Type B pancreatic cell (in vitro differentiated cells): ENCODE measurements at regions not wholly inside any gene's neighbourhood (a gene's known extent, or its start where the extent isn't known, plus 50 kb on each side); places are given as distances from the start of the nearest gene placed in this dataset.

Source experiments
- DNase-seq: peaks from one replicate; pipeline ENCODE4 v3.0.0; 2021; ENCODE audit warnings: mixed read lengths; ENCODE audit not compliant: unreplicated experiment; ENCODE audit errors: extremely low spot score
- H3K27ac Mint-ChIP-seq: 2 replicates; pipeline ENCODE4 v1.8.0; 2021; ENCODE audit warnings: mild to moderate bottlenecking, mixed read lengths
- H3K27me3 Mint-ChIP-seq: 2 replicates; pipeline ENCODE4 v1.8.0; 2021; ENCODE audit warnings: mixed read lengths
- H3K36me3 Mint-ChIP-seq: 2 replicates; pipeline ENCODE4 v1.8.0; 2021; ENCODE audit warnings: mixed read lengths
- H3K4me1 Mint-ChIP-seq: one replicate; pipeline ENCODE4 v1.8.0; 2021; ENCODE audit warnings: mixed read lengths; ENCODE audit not compliant: unreplicated experiment
- H3K4me3 Mint-ChIP-seq: 2 replicates; pipeline ENCODE4 v1.8.0; 2021; ENCODE audit warnings: mild to moderate bottlenecking, mixed read lengths
- H3K9me3 Mint-ChIP-seq: 2 replicates; pipeline ENCODE4 v1.8.0; 2021; ENCODE audit warnings: mixed read lengths
- CTCF ChIP-seq: fragments of 200-600 bp; sonication (generic); conservative IDR thresholded peaks from 2 replicates; pipeline ENCODE4 v1.5.0; 2021; ENCODE audit warnings: antibody characterized with exemption, mild to moderate bottlenecking

GRCh38 chr13:30132623-30133553 lies 174.5 kb downstream of the KATNAL1 start:
- peak; percentile 96 for TF ChIP-seq CTCF
- Mint-ChIP-seq H3K9me3 (no peaks in the 10 kb centered on the region), H3K4me3 (peak overlapping the region; percentile 17), H3K27me3 (peaks cover 5% of the 10 kb centered on the region), H3K27ac (peak overlapping the region; percentile 58), H3K4me1 (peaks cover 7% of the 10 kb centered on the region), H3K36me3 (no peaks in the 10 kb centered on the region)
- peak; percentile 98 for DNase-seq

- no peaks in the 10 kb centered on the region for H3K9me3 Mint-ChIP-seq
- DNase-seq = no peak
- peaks cover 8% of the 10 kb centered on the region for H3K27me3 Mint-ChIP-seq
- no peak overlapping the region for H3K4me3 Mint-ChIP-seq
- peaks cover 11% of the 10 kb centered on the region for H3K4me1 Mint-ChIP-seq
- TF ChIP-seq CTCF = no peak
- no peaks in the 10 kb centered on the region for H3K36me3 Mint-ChIP-seq
- no peak overlapping the region for H3K27ac Mint-ChIP-seq
Observed at GRCh38 chr13:30129411-30129810, 177.9 kb downstream of the KATNAL1 start.

- DNase-seq = no peak
- peaks cover 8% of the 10 kb centered on the region for H3K27me3 Mint-ChIP-seq
- H3K9me3 Mint-ChIP-seq = no peaks in the 10 kb centered on the region
- peaks cover 11% of the 10 kb centered on the region for H3K4me1 Mint-ChIP-seq
- no peaks in the 10 kb centered on the region for H3K36me3 Mint-ChIP-seq
- H3K27ac Mint-ChIP-seq = no peak overlapping the region
- H3K4me3 Mint-ChIP-seq = no peak overlapping the region
- no peak for TF ChIP-seq CTCF
Observed at GRCh38 chr13:30128591-30128990, 178.8 kb downstream of the KATNAL1 start.

- Mint-ChIP-seq H3K4me3 (no peak overlapping the region), H3K27ac (no peak overlapping the region), H3K9me3 (no peaks in the 10 kb centered on the region), H3K4me1 (peaks cover 11% of the 10 kb centered on the region), H3K27me3 (peaks cover 8% of the 10 kb centered on the region), H3K36me3 (no peaks in the 10 kb centered on the region)
- no peak for DNase-seq
- TF ChIP-seq CTCF = no peak
Observed at GRCh38 chr13:30128095-30128494, 179.3 kb downstream of the KATNAL1 start.

GRCh38 chr13:30126903-30127428 lies 180.4 kb downstream of the KATNAL1 start:
- Mint-ChIP-seq H3K27me3 (peaks cover 7% of the 10 kb centered on the region), H3K4me1 (peaks cover 4% of the 10 kb centered on the region), H3K9me3 (no peaks in the 10 kb centered on the region), H3K27ac (no peak overlapping the region), H3K36me3 (no peaks in the 10 kb centered on the region), H3K4me3 (no peak overlapping the region)
- no peak for DNase-seq
- TF ChIP-seq CTCF = no peak
